NCI-H510A treated with DMSO at 0.1 percent for 48 hours (cell line): ENCODE measurements at regions not wholly inside any gene's neighbourhood (a gene's known extent, or its start where the extent isn't known, plus 50 kb on each side); places are given as distances from the start of the nearest gene placed in this dataset.

Experiments used
- DNase-seq: peaks from one replicate; lab custom pipeline; 2025; lab: John Stamatoyannopoulos, UW

GRCh38 chr18:44500808-44501610 is 179.7 kb upstream of the SETBP1 start:
- DNase-seq, result no peak

- no peak for DNase-seq
Measured at GRCh38 chr18:44502221-44502620, 178.5 kb upstream of the SETBP1 start.

- DNase-seq, result no peak
Measured at GRCh38 chr18:44502790-44503189, 177.9 kb upstream of the SETBP1 start.

- DNase-seq, result no peak
Measured at GRCh38 chr18:44503854-44504253, 176.8 kb upstream of the SETBP1 start.

- DNase-seq, result no peak
Measured at GRCh38 chr18:44507729-44508325, 172.9 kb upstream of the SETBP1 start.

GRCh38 chr18:44508474-44508873 is 172.2 kb upstream of the SETBP1 start:
- no peak for DNase-seq

- no peak for DNase-seq
Measured at GRCh38 chr18:44509048-44509447, 171.6 kb upstream of the SETBP1 start.

GRCh38 chr18:44510390-44510789 is 170.3 kb upstream of the SETBP1 start:
- no peak for DNase-seq

GRCh38 chr18:44513233-44513632 is 167.5 kb upstream of the SETBP1 start:
- DNase-seq, result no peak

- no peak for DNase-seq
Measured at GRCh38 chr18:44514106-44514505, 166.6 kb upstream of the SETBP1 start.

GRCh38 chr18:44514766-44515165 is 165.9 kb upstream of the SETBP1 start:
- no peak for DNase-seq

- DNase-seq, result no peak
Measured at GRCh38 chr18:44516450-44516849, 164.2 kb upstream of the SETBP1 start.

- no peak for DNase-seq
Measured at GRCh38 chr18:44517136-44517535, 163.6 kb upstream of the SETBP1 start.

GRCh38 chr18:44518091-44518615 is 162.5 kb upstream of the SETBP1 start:
- no peak for DNase-seq

GRCh38 chr18:44518666-44519065 is 162.0 kb upstream of the SETBP1 start:
- DNase-seq, result no peak

- DNase-seq, result no peak
Measured at GRCh38 chr18:44520981-44521667, 159.6 kb upstream of the SETBP1 start.

- no peak for DNase-seq
Measured at GRCh38 chr18:44521668-44522022, 159.0 kb upstream of the SETBP1 start.

GRCh38 chr18:44526705-44527415 is 153.8 kb upstream of the SETBP1 start:
- DNase-seq, result no peak

GRCh38 chr18:44533071-44533470 is 147.6 kb upstream of the SETBP1 start:
- no peak for DNase-seq

- DNase-seq, result no peak
Measured at GRCh38 chr18:44536046-44536445, 144.6 kb upstream of the SETBP1 start.

GRCh38 chr18:44536619-44537018 is 144.1 kb upstream of the SETBP1 start:
- peak; percentile 31 for DNase-seq

- no peak for DNase-seq
Measured at GRCh38 chr18:44537526-44537925, 143.2 kb upstream of the SETBP1 start.
